Tibial nerve (tissue), 4 donors: ENCODE measurements at regions not wholly inside any gene's neighbourhood (a gene's known extent, or its start where the extent isn't known, plus 50 kb on each side); places are given as distances from the start of the nearest gene placed in this dataset.

ENCODE experiments used
- CTCF ChIP-seq, 5 experiments: fragments of 200-600 bp in 3 of 5; fragments of 450-650 bp in 2 of 5; sonication (generic) in 3 of 5; IDR thresholded peaks; one replicate each; pipeline ENCODE4 v1.5.1; 2016 to 2019; ENCODE audit warnings: antibody characterized with exemption in 5 of 5, mild to moderate bottlenecking in 3 of 5, moderate library complexity in 2 of 5
- EP300 ChIP-seq, 2 donors: sonication (generic); formaldehyde crosslinking; IDR thresholded peaks; one replicate each; pipeline ENCODE4 v1.6.1; 2017; ENCODE audit warnings: antibody characterized with exemption in 2 of 2, mild to moderate bottlenecking in 1 of 2
- POLR2A ChIP-seq, 2 donors: fragments of 450-650 bp; IDR thresholded peaks; one replicate each; pipeline ENCODE4 v1.6.1; 2017; ENCODE audit warnings: antibody characterized with exemption in 2 of 2, mild to moderate bottlenecking in 2 of 2, moderate library complexity in 2 of 2

GRCh38 chr7:20862554-20862953 is 75.9 kb upstream of the SP8 start:
- TF ChIP-seq CTCF (IDR thresholded peaks at IDR 0.05) (no peak), POLR2A (IDR thresholded peaks at IDR 0.05) (no peak), EP300 (IDR thresholded peaks at IDR 0.05) (no peak)
